ENCODE measurements at regions not wholly inside any gene's neighbourhood (a gene's known extent, or its start where the extent isn't known, plus 50 kb on each side); places are given as distances from the start of the nearest gene placed in this dataset.

DNA sequence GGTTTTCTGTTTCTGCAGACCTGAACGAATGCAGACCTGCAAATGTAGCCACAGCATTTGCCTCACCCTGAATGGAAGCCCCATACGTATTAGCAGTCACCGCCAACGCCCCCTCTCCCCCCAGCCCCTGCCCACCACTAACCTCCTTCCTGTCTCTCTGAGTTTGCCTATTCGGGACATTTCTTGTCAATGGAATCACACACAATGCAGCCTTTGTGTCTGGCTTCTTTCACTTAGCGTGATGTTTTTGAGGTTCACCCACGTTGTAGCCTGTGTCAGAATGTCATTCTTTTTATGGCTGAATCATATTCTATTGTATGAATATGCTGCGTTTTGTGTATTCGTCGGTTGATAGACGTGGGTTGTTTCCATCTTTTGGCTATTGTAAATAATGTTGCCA is 178.6 kb downstream of the AACS start:
- Histone ChIP-seq H4K20me1 (replicated peaks; ENCODE audit: control insufficient read depth, extremely low read depth, insufficient read depth, low read length) (no peaks in the 10 kb centered on the region), H3K4me3 (replicated peaks in 1 of 3; ENCODE audit: insufficient read depth in 1 of 3, low read depth in 1 of 3, low read length in 3 of 3) (no peak overlapping the region), H3K9me1 (replicated peaks; ENCODE audit: control insufficient read depth, extremely low read depth, insufficient read depth, low read length) (no peaks in the 10 kb centered on the region), H3K27me3 (ENCODE audit: control insufficient read depth in 2 of 2, insufficient read depth in 2 of 2, low read length in 2 of 2) (no peaks in the 10 kb centered on the region), H2AFZ (ENCODE audit: low read depth, low read length) (no peak overlapping the region), H3K27ac (ENCODE audit: insufficient read depth, low read depth, low read length) (no peak overlapping the region), H3K36me3 (ENCODE audit: control insufficient read depth in 2 of 2, extremely low read depth in 1 of 2, insufficient read depth in 2 of 2, low read length in 2 of 2) (no peaks in the 10 kb centered on the region), H3K79me2 (ENCODE audit: control insufficient read depth, insufficient read depth, low read length) (no peaks in the 10 kb centered on the region), H3K4me2 (ENCODE audit: insufficient read depth, low read length) (no peak overlapping the region), H3K4me1 (ENCODE audit: control insufficient read depth, extremely low read depth, insufficient read depth, low read length) (no peaks in the 10 kb centered on the region), H3K9me3 (replicated peaks; ENCODE audit: control insufficient read depth, insufficient read depth, low read length) (no peaks in the 10 kb centered on the region), H3K9ac (replicated peaks; ENCODE audit: extremely low read depth, insufficient read depth, low read length) (no peak overlapping the region)
- POLR2A ChIA-PET: no interaction called here
- TF ChIP-seq MYC (IDR thresholded peaks at IDR 0.05; ENCODE audit: low read depth, low read length): no peak
- TF ChIP-seq POLR2AphosphoS5 (IDR thresholded peaks at IDR 0.05; ENCODE audit: insufficient read depth, low read depth, low read length): no peak
- no TSS peak for BruUV-seq (replicated peaks)
- CTCF ChIA-PET: no interaction called here
- FAIRE-seq (no peak), DNase-seq (ENCODE audit: low read depth, low spot score) (no peak)
- intact Hi-C loops (cut with micrococcal nuclease): no loop called here
- dilution Hi-C loops (cut with MboI; ENCODE audit: extremely low pct_ligation_motif_present, low sequenced_read_pairs): no loop called here

DNA sequence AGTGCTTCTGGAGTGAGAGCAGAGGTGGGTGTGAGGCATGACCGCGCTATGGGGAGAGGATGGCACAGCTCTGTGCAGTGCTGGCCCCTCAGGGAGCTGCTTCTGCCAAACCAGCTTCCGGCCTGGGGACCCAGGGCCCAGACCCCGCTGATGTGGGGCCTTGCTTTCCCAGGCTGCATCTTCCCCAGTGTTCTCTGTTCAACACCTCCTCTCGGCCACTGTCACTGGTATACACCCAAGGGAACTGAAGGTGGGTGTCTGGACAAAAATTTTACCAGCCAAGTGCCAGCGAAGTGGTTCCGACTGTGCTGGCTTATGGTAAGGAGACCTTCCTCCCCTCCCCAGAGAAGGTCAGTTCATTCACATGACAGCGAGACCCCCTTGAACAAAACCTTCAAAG is 179.1 kb downstream of the AACS start:
- POLR2A ChIA-PET: no interaction called here

More for the DNA sequence above, 179.1 kb downstream of the AACS start:
- Histone ChIP-seq H3K79me2 (ENCODE audit: control insufficient read depth, insufficient read depth, low read length) (no peaks in the 10 kb centered on the region), H3K36me3 (ENCODE audit: control insufficient read depth in 2 of 2, extremely low read depth in 1 of 2, insufficient read depth in 2 of 2, low read length in 2 of 2) (no peaks in the 10 kb centered on the region), H3K4me1 (ENCODE audit: control insufficient read depth, extremely low read depth, insufficient read depth, low read length) (no peaks in the 10 kb centered on the region), H3K9me3 (replicated peaks; ENCODE audit: control insufficient read depth, insufficient read depth, low read length) (no peaks in the 10 kb centered on the region), H3K4me3 (replicated peaks in 1 of 3; ENCODE audit: insufficient read depth in 1 of 3, low read depth in 1 of 3, low read length in 3 of 3) (no peak overlapping the region), H3K9me1 (replicated peaks; ENCODE audit: control insufficient read depth, extremely low read depth, insufficient read depth, low read length) (no peaks in the 10 kb centered on the region), H4K20me1 (replicated peaks; ENCODE audit: control insufficient read depth, extremely low read depth, insufficient read depth, low read length) (no peaks in the 10 kb centered on the region), H3K9ac (replicated peaks; ENCODE audit: extremely low read depth, insufficient read depth, low read length) (no peak overlapping the region), H3K27me3 (ENCODE audit: control insufficient read depth in 2 of 2, insufficient read depth in 2 of 2, low read length in 2 of 2) (no peaks in the 10 kb centered on the region), H2AFZ (ENCODE audit: low read depth, low read length) (no peak overlapping the region), H3K4me2 (ENCODE audit: insufficient read depth, low read length) (no peak overlapping the region), H3K27ac (ENCODE audit: insufficient read depth, low read depth, low read length) (no peak overlapping the region)
- no peak for DNase-seq (ENCODE audit: low read depth, low spot score)
- TF ChIP-seq POLR2A (IDR thresholded peaks at IDR 0.05; ENCODE audit: low read depth, low read length) (no peak), EZH2 (IDR thresholded peaks at IDR 0.05; ENCODE audit: borderline replicate concordance, low read depth, low read length, severe bottlenecking) (no peak), GATA2 (IDR thresholded peaks at IDR 0.05; ENCODE audit: insufficient read depth, insufficient read length, low read depth, low read length) (no peak), MYC (IDR thresholded peaks at IDR 0.05; ENCODE audit: low read depth, low read length) (no peak), FOS (IDR thresholded peaks at IDR 0.05; ENCODE audit: borderline replicate concordance, insufficient read depth, low read length) (no peak), JUN (IDR thresholded peaks at IDR 0.05; ENCODE audit: borderline replicate concordance, insufficient read depth, insufficient read length, low read depth) (no peak), POLR2AphosphoS5 (IDR thresholded peaks at IDR 0.05; ENCODE audit: insufficient read depth, low read depth, low read length) (no peak)
- TF ChIP-seq, protein P1, sequence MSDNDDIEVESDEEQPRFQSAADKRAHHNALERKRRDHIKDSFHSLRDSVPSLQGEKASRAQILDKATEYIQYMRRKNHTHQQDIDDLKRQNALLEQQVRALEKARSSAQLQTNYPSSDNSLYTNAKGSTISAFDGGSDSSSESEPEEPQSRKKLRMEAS (IDR thresholded peaks at IDR 0.05; ENCODE audit: insufficient read depth, insufficient read length): no peak
- TF ChIP-seq, protein P2, sequence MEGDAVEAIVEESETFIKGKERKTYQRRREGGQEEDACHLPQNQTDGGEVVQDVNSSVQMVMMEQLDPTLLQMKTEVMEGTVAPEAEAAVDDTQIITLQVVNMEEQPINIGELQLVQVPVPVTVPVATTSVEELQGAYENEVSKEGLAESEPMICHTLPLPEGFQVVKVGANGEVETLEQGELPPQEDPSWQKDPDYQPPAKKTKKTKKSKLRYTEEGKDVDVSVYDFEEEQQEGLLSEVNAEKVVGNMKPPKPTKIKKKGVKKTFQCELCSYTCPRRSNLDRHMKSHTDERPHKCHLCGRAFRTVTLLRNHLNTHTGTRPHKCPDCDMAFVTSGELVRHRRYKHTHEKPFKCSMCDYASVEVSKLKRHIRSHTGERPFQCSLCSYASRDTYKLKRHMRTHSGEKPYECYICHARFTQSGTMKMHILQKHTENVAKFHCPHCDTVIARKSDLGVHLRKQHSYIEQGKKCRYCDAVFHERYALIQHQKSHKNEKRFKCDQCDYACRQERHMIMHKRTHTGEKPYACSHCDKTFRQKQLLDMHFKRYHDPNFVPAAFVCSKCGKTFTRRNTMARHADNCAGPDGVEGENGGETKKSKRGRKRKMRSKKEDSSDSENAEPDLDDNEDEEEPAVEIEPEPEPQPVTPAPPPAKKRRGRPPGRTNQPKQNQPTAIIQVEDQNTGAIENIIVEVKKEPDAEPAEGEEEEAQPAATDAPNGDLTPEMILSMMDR (IDR thresholded peaks at IDR 0.05; ENCODE audit: extremely low read depth in 1 of 2, insufficient read depth in 1 of 2, low read depth in 1 of 2, low read length in 2 of 2): no peak
- intact Hi-C loops (cut with micrococcal nuclease): no loop called here
- dilution Hi-C loops (cut with MboI; ENCODE audit: extremely low pct_ligation_motif_present, low sequenced_read_pairs): no loop called here
- no peak for FAIRE-seq
- BruUV-seq (replicated peaks): no TSS peak
- CTCF ChIA-PET: no interaction called here

Measured in endothelial cell of umbilical vein (primary cell).